ENCODE measurements at regions not wholly inside any gene's neighbourhood (a gene's known extent, or its start where the extent isn't known, plus 50 kb on each side); places are given as distances from the start of the nearest gene placed in this dataset.

DNA sequence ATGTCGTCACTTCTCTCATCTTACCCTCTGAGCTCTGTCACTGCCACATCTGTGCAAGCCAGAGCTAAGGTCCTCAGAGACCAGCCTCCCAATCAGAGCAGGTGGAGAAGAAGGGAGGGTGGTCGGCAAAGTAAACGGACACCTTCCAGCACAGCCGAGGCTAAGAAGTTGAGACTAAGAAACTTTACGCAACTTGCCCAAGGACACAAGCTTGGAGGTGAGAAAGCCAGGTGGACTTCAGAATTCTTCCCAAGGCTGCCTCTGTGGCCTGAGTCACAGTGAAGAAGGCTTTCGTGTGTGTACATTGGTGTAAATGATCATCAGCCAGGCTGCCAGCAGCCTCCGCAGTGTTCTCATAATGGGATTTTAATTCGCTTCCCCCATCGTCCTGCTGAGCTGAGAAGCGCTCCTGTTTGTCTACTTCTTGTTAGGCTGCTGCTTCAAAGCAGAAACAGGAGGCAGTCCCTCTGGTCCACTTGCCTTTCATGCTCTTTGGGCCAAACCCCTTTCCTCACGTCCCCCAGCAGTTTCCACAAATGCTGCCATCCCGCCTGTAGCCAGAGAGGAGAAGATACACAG lies 125.0 kb upstream of the RPL38 start:
- TF ChIP-seq, protein P1, sequence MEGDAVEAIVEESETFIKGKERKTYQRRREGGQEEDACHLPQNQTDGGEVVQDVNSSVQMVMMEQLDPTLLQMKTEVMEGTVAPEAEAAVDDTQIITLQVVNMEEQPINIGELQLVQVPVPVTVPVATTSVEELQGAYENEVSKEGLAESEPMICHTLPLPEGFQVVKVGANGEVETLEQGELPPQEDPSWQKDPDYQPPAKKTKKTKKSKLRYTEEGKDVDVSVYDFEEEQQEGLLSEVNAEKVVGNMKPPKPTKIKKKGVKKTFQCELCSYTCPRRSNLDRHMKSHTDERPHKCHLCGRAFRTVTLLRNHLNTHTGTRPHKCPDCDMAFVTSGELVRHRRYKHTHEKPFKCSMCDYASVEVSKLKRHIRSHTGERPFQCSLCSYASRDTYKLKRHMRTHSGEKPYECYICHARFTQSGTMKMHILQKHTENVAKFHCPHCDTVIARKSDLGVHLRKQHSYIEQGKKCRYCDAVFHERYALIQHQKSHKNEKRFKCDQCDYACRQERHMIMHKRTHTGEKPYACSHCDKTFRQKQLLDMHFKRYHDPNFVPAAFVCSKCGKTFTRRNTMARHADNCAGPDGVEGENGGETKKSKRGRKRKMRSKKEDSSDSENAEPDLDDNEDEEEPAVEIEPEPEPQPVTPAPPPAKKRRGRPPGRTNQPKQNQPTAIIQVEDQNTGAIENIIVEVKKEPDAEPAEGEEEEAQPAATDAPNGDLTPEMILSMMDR (IDR thresholded peaks at IDR 0.05): no peak
- no peak for TF ChIP-seq POLR2AphosphoS5 (IDR thresholded peaks at IDR 0.05)
- no peak for TF ChIP-seq EP300 (IDR thresholded peaks at IDR 0.05; ENCODE audit: low read depth)
- TF ChIP-seq POLR2A (IDR thresholded peaks at IDR 0.05): no peak

Measured in transverse colon (tissue), 4 donors.